Caco-2 (cell line): ENCODE measurements at regions not wholly inside any gene's neighbourhood (a gene's known extent, or its start where the extent isn't known, plus 50 kb on each side); places are given as distances from the start of the nearest gene placed in this dataset.

Source experiments
- BruUV-seq: library from RNA; stranded (reverse); fragments of 400-500 nt; replicated peaks from 2 replicates; lab custom pipeline; 2021; lab: Mats Ljungman, UMichigan
- CTCF ChIA-PET: fragments of 300-600 bp; sonication (Branson Sonifier 250); formaldehyde crosslinking; loops from one replicate; lab custom pipeline; 2022; ENCODE audit warnings: antibody characterized with exemption; lab: Charles Lee
- POLR2A ChIA-PET: fragments of 300-600 bp; sonication (Branson Sonifier 250); formaldehyde crosslinking; loops from one replicate; lab custom pipeline; 2022; ENCODE audit warnings: antibody characterized with exemption; lab: Charles Lee
- DNase-seq, 2 experiments: peaks; one replicate each; pipeline versions ENCODE4 v3.0.0 to v3.0.0-alpha.2; 2020 to 2022
- H3K27me3 ChIP-seq: replicated peaks from 2 replicates; pipeline ENCODE4 v1.6.0; 2011; ENCODE audit warnings: low read length; ENCODE audit not compliant: control insufficient read depth, insufficient read depth
- H3K36me3 ChIP-seq: 2 replicates; pipeline ENCODE4 v1.5.1; 2011; ENCODE audit warnings: low read length; ENCODE audit not compliant: control insufficient read depth, insufficient read depth
- H3K4me1 ChIP-seq: fragments of 250-450 bp; sonication (Bioruptor Pico); 2 replicates; pipeline ENCODE4 v1.5.1; 2020; ENCODE audit warnings: mild to moderate bottlenecking
- H3K4me3 ChIP-seq: 2 replicates; pipeline ENCODE4 v1.5.1; 2011; ENCODE audit warnings: low read depth, mild to moderate bottlenecking, control low read depth, low read length
- H3K9me3 ChIP-seq: fragments of 250-450 bp; sonication (Bioruptor Pico); 2 replicates; pipeline ENCODE4 v1.5.1; 2020; ENCODE audit warnings: mild to moderate bottlenecking, moderate library complexity
- H3K27ac Mint-ChIP-seq: one replicate; pipeline ENCODE4 v1.8.0; 2022; ENCODE audit warnings: mixed read lengths; ENCODE audit not compliant: unreplicated experiment
- H3K27me3 Mint-ChIP-seq: one replicate; pipeline ENCODE4 v1.8.0; 2022; ENCODE audit warnings: mixed read lengths; ENCODE audit not compliant: insufficient read depth, unreplicated experiment
- H3K36me3 Mint-ChIP-seq: one replicate; pipeline ENCODE4 v1.8.0; 2022; ENCODE audit warnings: mild to moderate bottlenecking, mixed read lengths; ENCODE audit not compliant: insufficient read depth, unreplicated experiment
- H3K4me1 Mint-ChIP-seq: one replicate; pipeline ENCODE4 v1.8.0; 2022; ENCODE audit warnings: low read depth, mixed read lengths; ENCODE audit not compliant: unreplicated experiment
- H3K4me3 Mint-ChIP-seq: one replicate; pipeline ENCODE4 v1.8.0; 2022; ENCODE audit warnings: mild to moderate bottlenecking, moderate library complexity, mixed read lengths; ENCODE audit not compliant: unreplicated experiment
- H3K9me3 Mint-ChIP-seq: one replicate; pipeline ENCODE4 v1.8.0; 2022; ENCODE audit warnings: mixed read lengths; ENCODE audit not compliant: unreplicated experiment
- intact Hi-C: fragments of 100-400 bp; cut with micrococcal nuclease; formaldehyde crosslinking; loops from one replicate; pipeline ENCODE4 v1.10.0; 2022; ENCODE audit not compliant: unreplicated experiment
- TF ChIP-seq, protein P1 (sequence below), 2 experiments: fragments of 200-600 bp in 1 of 2; IDR thresholded peaks; 1 replicate in 1 of 2; 2 replicates in 1 of 2; pipeline versions ENCODE4 v1.5.1 to v1.8.0; 2011 to 2022; ENCODE audit warnings: antibody characterized with exemption in 1 of 2, control low read depth in 1 of 2, inconsistent platforms in 1 of 2, low read depth in 1 of 2, low read length in 1 of 2, mild to moderate bottlenecking in 1 of 2, moderate library complexity in 1 of 2; ENCODE audit not compliant: insufficient read depth in 1 of 2, severe bottlenecking in 1 of 2, unreplicated experiment in 1 of 2

DNA sequence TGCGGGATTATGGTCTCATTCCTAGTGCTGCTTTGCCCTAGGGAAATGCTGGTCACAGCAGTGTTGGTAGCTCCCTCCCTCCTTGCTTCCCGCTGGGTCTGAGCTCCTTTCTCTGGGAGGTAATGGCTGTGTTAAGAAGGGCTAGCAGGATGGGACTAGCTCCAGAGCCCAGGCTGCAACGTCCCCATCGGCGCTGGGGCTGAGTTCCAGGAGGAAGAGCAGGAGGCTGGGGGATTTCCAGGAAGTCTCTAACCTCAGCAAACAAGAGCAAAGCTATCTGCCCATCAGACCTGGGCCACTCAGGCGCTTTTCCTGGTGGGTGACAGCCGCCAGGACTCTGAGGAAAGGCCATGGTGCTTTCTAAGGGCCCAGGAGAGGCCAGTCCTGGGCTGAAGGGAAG lies 174.2 kb downstream of the DLL1 start:
- Histone ChIP-seq H3K36me3 (no peaks in the 10 kb centered on the region), H3K27me3 (no peaks in the 10 kb centered on the region), H3K4me1 (no peaks in the 10 kb centered on the region), H3K9me3 (peaks cover 20% of the 10 kb centered on the region), H3K4me3 (no peak overlapping the region)
- intact Hi-C loops, result no loop called here
- no TSS peak for BruUV-seq
- H3K27ac Mint-ChIP-seq, result no peak overlapping the region
- H3K27me3 Mint-ChIP-seq, result no peaks in the 10 kb centered on the region
- DNase-seq, result no peak
- TF ChIP-seq, protein P1, sequence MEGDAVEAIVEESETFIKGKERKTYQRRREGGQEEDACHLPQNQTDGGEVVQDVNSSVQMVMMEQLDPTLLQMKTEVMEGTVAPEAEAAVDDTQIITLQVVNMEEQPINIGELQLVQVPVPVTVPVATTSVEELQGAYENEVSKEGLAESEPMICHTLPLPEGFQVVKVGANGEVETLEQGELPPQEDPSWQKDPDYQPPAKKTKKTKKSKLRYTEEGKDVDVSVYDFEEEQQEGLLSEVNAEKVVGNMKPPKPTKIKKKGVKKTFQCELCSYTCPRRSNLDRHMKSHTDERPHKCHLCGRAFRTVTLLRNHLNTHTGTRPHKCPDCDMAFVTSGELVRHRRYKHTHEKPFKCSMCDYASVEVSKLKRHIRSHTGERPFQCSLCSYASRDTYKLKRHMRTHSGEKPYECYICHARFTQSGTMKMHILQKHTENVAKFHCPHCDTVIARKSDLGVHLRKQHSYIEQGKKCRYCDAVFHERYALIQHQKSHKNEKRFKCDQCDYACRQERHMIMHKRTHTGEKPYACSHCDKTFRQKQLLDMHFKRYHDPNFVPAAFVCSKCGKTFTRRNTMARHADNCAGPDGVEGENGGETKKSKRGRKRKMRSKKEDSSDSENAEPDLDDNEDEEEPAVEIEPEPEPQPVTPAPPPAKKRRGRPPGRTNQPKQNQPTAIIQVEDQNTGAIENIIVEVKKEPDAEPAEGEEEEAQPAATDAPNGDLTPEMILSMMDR (IDR thresholded peaks at IDR 0.05; ENCODE audit: insufficient read depth in 1 of 2, low read depth in 1 of 2, low read length in 1 of 2, severe bottlenecking in 1 of 2, unreplicated experiment in 1 of 2), result no peak
- no peaks in the 10 kb centered on the region for H3K36me3 Mint-ChIP-seq
- POLR2A ChIA-PET, result no interaction called here
- CTCF ChIA-PET, result no interaction called here
- peaks cover 16% of the 10 kb centered on the region for H3K9me3 Mint-ChIP-seq
- no peaks in the 10 kb centered on the region for H3K4me1 Mint-ChIP-seq
- H3K4me3 Mint-ChIP-seq, result no peak overlapping the region

DNA sequence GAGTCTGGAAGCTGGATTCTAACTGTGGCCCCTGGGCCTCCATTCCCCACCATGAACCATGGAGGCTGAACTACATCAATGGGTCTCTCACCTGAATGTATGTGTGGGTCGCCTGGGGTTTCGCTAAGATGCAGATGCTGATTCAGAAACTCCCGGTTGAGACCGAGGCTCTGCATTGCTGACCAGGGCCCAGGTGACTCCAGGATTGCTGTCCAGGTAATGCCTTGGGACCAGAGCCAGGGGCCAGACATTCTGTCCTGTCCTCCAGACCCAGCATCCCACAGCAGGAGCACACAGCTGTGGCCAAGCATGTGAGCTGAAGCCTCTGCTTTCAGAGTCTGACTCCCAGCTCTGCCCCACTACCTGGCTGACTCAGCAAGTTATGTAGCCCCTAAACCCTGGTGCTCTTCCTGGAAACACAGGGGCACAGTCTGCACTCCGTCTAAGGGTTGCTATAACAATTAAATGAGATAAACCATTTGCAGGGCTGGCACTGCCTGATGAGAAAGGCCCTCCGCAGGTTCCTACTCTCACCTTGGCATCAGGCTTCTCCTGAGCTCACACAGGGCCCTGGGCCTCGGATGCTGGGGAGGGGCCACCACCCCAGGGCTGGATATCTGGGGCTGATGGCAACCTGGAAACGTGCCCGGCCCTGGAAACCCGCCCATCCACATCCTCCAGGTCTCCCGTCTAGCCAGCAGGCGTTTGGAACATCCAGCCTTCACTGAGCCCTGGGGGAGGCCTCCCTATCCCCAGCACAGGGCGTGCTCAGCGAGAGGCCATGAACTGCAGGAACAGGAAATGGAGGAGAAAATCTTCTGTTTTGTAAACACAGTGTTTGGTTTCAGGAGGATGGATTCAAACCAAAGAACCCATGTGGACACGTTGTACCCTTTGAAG lies 175.7 kb downstream of the DLL1 start:
- ChIA-PET POLR2A (no interaction called here), CTCF (no interaction called here)
- Histone ChIP-seq H3K4me3 (no peak overlapping the region), H3K36me3 (no peaks in the 10 kb centered on the region), H3K9me3 (peaks cover 6% of the 10 kb centered on the region), H3K4me1 (no peaks in the 10 kb centered on the region), H3K27me3 (no peaks in the 10 kb centered on the region)
- BruUV-seq, result no TSS peak
- no peaks in the 10 kb centered on the region for H3K36me3 Mint-ChIP-seq
- H3K27ac Mint-ChIP-seq, result no peak overlapping the region
- no peak overlapping the region for H3K4me3 Mint-ChIP-seq
- TF ChIP-seq, protein P1 (IDR thresholded peaks at IDR 0.05; ENCODE audit: insufficient read depth in 1 of 2, low read depth in 1 of 2, low read length in 1 of 2, severe bottlenecking in 1 of 2, unreplicated experiment in 1 of 2), result no peak
- intact Hi-C loops, result no loop called here
- H3K27me3 Mint-ChIP-seq, result no peaks in the 10 kb centered on the region
- no peaks in the 10 kb centered on the region for H3K4me1 Mint-ChIP-seq
- H3K9me3 Mint-ChIP-seq, result peaks cover 3% of the 10 kb centered on the region
- DNase-seq, result peak in 1 of 2 experiments; percentile 15

DNA sequence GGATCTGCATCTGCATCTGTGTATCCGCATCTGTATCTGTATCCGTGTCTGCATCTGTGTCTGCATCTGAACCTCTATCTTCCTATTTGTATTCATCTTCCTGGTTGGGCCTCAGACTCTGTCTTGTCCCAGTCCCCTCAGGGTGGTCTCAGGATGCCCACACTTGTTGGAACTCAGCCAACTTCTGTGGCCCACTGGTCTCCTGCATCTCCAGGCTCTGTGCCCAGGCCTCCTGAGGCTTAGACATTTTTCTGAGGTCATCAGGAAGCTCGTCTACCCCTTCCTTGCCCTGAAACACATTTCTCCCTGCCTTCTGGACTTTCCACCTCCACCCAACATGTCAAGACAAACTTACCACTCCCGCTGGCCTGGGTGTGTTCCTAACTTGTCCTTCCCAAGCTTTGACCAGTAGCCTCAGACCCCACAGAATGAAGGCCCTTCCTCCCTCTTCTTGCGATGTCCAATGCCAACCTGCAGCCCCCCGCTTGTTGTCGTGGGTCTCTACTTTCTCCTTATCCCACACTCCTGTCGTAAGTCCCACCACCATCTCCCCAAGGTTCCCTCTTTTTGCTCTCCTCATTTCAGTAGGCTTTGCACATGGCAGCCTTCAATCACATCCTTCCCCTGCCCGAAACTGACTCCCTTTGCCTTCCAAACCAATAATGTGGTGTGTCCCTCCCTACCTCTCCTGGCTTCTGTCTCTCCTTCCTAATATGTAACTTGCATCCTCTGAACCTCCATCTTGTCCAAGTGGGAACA lies 176.5 kb downstream of the DLL1 start:
- Mint-ChIP-seq H3K9me3 (no peaks in the 10 kb centered on the region), H3K27ac (no peak overlapping the region), H3K4me3 (no peak overlapping the region), H3K27me3 (no peaks in the 10 kb centered on the region), H3K4me1 (no peaks in the 10 kb centered on the region), H3K36me3 (no peaks in the 10 kb centered on the region)
- TF ChIP-seq, protein P1 (IDR thresholded peaks at IDR 0.05; ENCODE audit: insufficient read depth in 1 of 2, low read depth in 1 of 2, low read length in 1 of 2, severe bottlenecking in 1 of 2, unreplicated experiment in 1 of 2), result no peak
- CTCF ChIA-PET, result no interaction called here
- H3K4me1 ChIP-seq, result no peaks in the 10 kb centered on the region
- no peaks in the 10 kb centered on the region for H3K9me3 ChIP-seq
- no peaks in the 10 kb centered on the region for H3K27me3 ChIP-seq
- POLR2A ChIA-PET, result no interaction called here
- H3K4me3 ChIP-seq, result no peak overlapping the region
- intact Hi-C loops, result no loop called here
- DNase-seq, result no peak
- no TSS peak for BruUV-seq
- no peaks in the 10 kb centered on the region for H3K36me3 ChIP-seq
